Mucosa of rectum (tissue), 2 donors: ENCODE measurements at regions not wholly inside any gene's neighbourhood (a gene's known extent, or its start where the extent isn't known, plus 50 kb on each side); places are given as distances from the start of the nearest gene placed in this dataset.

Experiments
- H3K27ac ChIP-seq, 2 donors: one replicate each; pipeline ENCODE4 v1.7.0; 2013; ENCODE audit warnings: inconsistent platforms in 2 of 2, low read depth in 2 of 2, low read length in 2 of 2
- H3K27me3 ChIP-seq, 2 donors: one replicate each; pipeline ENCODE4 v1.7.0; 2013; ENCODE audit warnings: low read length in 2 of 2; ENCODE audit not compliant: control insufficient read depth in 2 of 2, insufficient read depth in 2 of 2
- H3K36me3 ChIP-seq, 2 donors: one replicate each; pipeline ENCODE4 v1.7.0; 2013; ENCODE audit warnings: low read length in 2 of 2; ENCODE audit not compliant: control insufficient read depth in 2 of 2, insufficient read depth in 2 of 2
- H3K4me1 ChIP-seq, 2 donors: one replicate each; pipeline ENCODE4 v1.7.0; 2013; ENCODE audit warnings: low read length in 2 of 2, mild to moderate bottlenecking in 1 of 2; ENCODE audit not compliant: control insufficient read depth in 2 of 2, insufficient read depth in 2 of 2
- H3K4me3 ChIP-seq, 2 donors: one replicate each; pipeline ENCODE4 v1.7.0; 2013; ENCODE audit warnings: low read length in 2 of 2
- H3K9ac ChIP-seq, 2 donors: one replicate each; pipeline ENCODE4 v1.7.0; 2013; ENCODE audit warnings: low read length in 2 of 2, low read depth in 1 of 2, mild to moderate bottlenecking in 1 of 2
- H3K9me3 ChIP-seq, 2 donors: one replicate each; pipeline ENCODE4 v1.7.0; 2013; ENCODE audit warnings: low read length in 2 of 2; ENCODE audit not compliant: control insufficient read depth in 2 of 2
- donor health status: healthy.
- donor health status: Normal muscosa, but diverticular disease.

DNA sequence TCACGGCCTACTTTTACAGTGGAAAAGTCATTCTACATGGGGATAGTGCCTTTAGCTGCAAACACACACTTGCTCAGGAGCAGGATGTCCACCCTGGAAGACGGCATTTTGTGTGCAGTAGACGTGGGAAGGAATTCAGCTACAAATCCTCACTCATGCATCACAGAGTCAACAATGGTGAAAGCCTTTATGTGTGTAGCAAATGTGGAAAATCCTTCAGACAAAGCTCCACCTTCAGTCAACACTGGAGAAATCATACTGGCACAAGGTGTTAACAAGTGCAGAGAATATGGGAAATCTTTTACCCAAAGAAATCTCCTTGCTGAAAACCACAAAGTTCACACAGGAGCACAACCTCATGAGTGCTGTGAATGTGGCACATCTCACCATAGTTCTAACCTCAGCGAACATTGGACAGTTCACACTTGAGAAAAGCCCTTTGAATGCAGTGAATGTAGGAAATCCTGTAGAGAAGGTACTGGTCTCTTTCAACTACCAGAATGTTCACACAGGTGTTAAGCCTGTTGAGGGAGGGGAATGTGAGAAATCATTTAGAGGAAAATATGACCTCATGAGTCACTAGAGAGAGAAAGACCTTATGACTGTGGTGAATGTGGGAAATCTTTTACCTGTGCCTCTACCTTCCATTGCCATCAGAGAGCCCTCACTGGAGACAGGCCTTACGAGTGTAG lies 101.8 kb downstream of the PTGS2 start:
- Histone ChIP-seq H3K9ac (no peak overlapping the region), H3K4me3 (no peak overlapping the region), H3K9me3 (no peaks in the 10 kb centered on the region), H3K27me3 (no peaks in the 10 kb centered on the region), H3K27ac (no peak overlapping the region), H3K4me1 (no peaks in the 10 kb centered on the region), H3K36me3 (no peaks in the 10 kb centered on the region)

DNA sequence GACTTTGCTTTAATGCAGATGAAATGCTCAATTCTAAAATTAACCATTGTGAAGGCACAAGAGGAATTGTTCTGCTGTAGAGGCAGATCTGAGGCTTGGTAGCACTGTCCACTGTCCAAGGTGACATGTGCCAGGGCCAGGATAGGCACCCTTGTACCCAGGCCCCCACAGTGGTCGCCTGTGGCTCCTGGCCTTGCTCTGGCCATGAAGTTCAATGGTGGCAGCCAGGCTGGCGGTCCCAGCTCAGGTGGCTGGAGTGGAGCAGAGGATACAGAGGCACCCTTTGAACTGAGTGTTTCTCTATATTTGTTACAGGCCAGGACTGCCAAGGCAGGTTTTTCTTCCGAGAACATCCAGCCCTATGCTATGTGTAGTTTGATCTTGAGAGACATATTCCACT lies 102.6 kb downstream of the PTGS2 start:
- Histone ChIP-seq H3K27ac (no peak overlapping the region), H3K9ac (no peak overlapping the region), H3K4me3 (no peak overlapping the region), H3K9me3 (no peaks in the 10 kb centered on the region), H3K27me3 (no peaks in the 10 kb centered on the region), H3K36me3 (no peaks in the 10 kb centered on the region), H3K4me1 (no peaks in the 10 kb centered on the region)

GRCh38 chr1:186577216-186577615 lies 103.0 kb downstream of the PTGS2 start:
- H3K27ac ChIP-seq = no peak overlapping the region
- no peak overlapping the region for H3K4me3 ChIP-seq
- H3K9ac ChIP-seq = no peak overlapping the region
- no peaks in the 10 kb centered on the region for H3K4me1 ChIP-seq
- no peaks in the 10 kb centered on the region for H3K9me3 ChIP-seq
- no peaks in the 10 kb centered on the region for H3K36me3 ChIP-seq
- no peaks in the 10 kb centered on the region for H3K27me3 ChIP-seq

- no peak overlapping the region for H3K27ac ChIP-seq
- H3K36me3 ChIP-seq = no peaks in the 10 kb centered on the region
- H3K27me3 ChIP-seq = no peaks in the 10 kb centered on the region
- H3K4me1 ChIP-seq = no peaks in the 10 kb centered on the region
- H3K9me3 ChIP-seq = no peaks in the 10 kb centered on the region
- H3K4me3 ChIP-seq = no peak overlapping the region
- no peak overlapping the region for H3K9ac ChIP-seq
Observed at GRCh38 chr1:186575348-186575747, 104.9 kb downstream of the PTGS2 start.

- Histone ChIP-seq H3K4me3 (no peak overlapping the region), H3K36me3 (no peaks in the 10 kb centered on the region), H3K9ac (no peak overlapping the region), H3K27ac (no peak overlapping the region), H3K9me3 (no peaks in the 10 kb centered on the region), H3K27me3 (no peaks in the 10 kb centered on the region), H3K4me1 (no peaks in the 10 kb centered on the region)
Observed at GRCh38 chr1:186574926-186575325, 105.3 kb downstream of the PTGS2 start.

- H3K36me3 ChIP-seq = no peaks in the 10 kb centered on the region
- no peaks in the 10 kb centered on the region for H3K27me3 ChIP-seq
- no peak overlapping the region for H3K9ac ChIP-seq
- no peaks in the 10 kb centered on the region for H3K4me1 ChIP-seq
- no peak overlapping the region for H3K27ac ChIP-seq
- no peak overlapping the region for H3K4me3 ChIP-seq
- no peaks in the 10 kb centered on the region for H3K9me3 ChIP-seq
Observed at GRCh38 chr1:186572509-186572908, 107.7 kb downstream of the PTGS2 start.

DNA sequence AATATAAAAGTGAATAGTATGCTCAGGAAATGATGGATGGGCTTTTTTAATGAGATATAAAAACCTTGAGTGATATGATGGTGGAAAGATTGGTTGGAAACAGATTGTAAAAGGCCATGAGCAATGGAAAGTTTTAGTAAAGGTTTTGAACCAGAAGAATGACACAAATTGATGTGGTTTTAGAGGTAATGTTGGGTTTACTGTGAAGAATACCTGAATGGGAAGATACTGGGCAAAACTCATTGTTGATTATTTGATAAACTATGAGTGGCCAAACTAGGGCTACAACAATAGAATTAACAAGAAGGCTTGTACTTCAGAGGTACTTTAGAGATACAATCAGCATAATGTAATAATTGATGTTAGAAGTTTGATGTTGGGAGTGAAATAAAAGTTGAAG lies 108.5 kb downstream of the PTGS2 start:
- Histone ChIP-seq H3K9ac (no peak overlapping the region), H3K4me3 (no peak overlapping the region), H3K27me3 (no peaks in the 10 kb centered on the region), H3K4me1 (no peaks in the 10 kb centered on the region), H3K9me3 (no peaks in the 10 kb centered on the region), H3K27ac (no peak overlapping the region), H3K36me3 (no peaks in the 10 kb centered on the region)

GRCh38 chr1:186569856-186570255 lies 108.9 kb upstream of the PDC start:
- Histone ChIP-seq H3K4me3 (no peak overlapping the region), H3K4me1 (no peaks in the 10 kb centered on the region), H3K9me3 (no peaks in the 10 kb centered on the region), H3K36me3 (no peaks in the 10 kb centered on the region), H3K27ac (no peak overlapping the region), H3K27me3 (no peaks in the 10 kb centered on the region), H3K9ac (no peak overlapping the region)

DNA sequence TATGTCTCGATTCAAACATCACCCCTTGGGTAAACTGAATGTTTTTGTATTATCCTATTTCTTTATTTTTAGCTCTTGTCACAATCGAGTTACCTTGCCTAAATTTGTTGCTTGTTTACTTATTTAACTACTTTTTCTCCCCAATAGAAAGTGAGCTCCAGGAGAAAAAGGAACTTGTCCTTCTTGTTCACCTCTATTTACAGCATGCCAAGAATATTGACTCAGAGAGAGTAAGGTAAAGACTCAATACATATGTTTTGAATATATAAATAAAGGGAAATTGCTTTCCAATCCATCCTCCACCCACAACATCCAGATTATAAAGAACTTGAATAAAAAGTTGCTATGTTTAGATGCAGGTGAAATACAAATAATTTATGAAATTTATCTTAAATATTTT lies 107.3 kb upstream of the PDC start:
- Histone ChIP-seq H3K4me1 (no peaks in the 10 kb centered on the region), H3K27ac (no peak overlapping the region), H3K9ac (no peak overlapping the region), H3K9me3 (no peaks in the 10 kb centered on the region), H3K36me3 (no peaks in the 10 kb centered on the region), H3K4me3 (no peak overlapping the region), H3K27me3 (no peaks in the 10 kb centered on the region)

DNA sequence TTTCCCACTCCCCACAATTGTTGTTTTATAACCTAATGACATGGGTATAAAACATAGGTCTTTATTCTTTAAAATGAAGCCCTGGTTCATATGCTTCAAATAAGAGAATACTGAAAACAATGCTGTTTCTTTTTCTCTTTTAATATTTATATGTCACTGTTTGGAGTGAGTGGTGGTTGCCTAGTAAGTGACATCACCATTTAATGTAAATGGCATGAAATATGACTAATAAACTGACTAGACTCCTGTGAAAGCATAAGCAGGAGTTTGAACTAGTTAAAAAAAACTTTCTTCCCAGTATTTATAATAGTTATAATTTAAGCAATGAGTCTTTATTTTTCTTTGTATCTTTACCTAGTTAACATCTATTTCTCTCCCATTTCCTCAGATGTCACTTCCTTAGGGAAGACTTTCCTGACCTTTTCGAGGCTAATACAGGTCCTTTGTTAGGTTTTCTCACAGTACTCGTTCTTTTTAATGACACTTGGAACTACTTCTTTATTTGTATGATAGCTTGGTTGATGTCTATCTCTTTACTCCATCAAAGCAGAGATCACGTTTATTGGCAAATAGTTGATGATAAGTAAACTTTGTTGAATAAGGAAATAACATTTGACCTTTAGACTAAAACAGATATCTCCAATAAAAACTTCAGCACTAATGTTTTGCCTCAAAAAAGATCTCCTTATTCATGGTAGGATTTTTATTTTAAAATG lies 105.4 kb upstream of the PDC start:
- Histone ChIP-seq H3K27me3 (no peaks in the 10 kb centered on the region), H3K9me3 (no peaks in the 10 kb centered on the region), H3K36me3 (no peaks in the 10 kb centered on the region), H3K9ac (no peak overlapping the region), H3K4me3 (no peak overlapping the region), H3K4me1 (no peaks in the 10 kb centered on the region), H3K27ac (no peak overlapping the region)
